ENCODE measurements at regions not wholly inside any gene's neighbourhood (a gene's known extent, or its start where the extent isn't known, plus 50 kb on each side); places are given as distances from the start of the nearest gene placed in this dataset.

- TF ChIP-seq CTCF (IDR thresholded peaks at IDR 0.05) (no peak), POLR2A (IDR thresholded peaks at IDR 0.05) (no peak)
Observed at GRCh38 chr2:36302911-36303310, 52.7 kb upstream of the CRIM1 start.

All from uterus (tissue), 2 donors.